H1 (cell line): ENCODE measurements at regions not wholly inside any gene's neighbourhood (a gene's known extent, or its start where the extent isn't known, plus 50 kb on each side); places are given as distances from the start of the nearest gene placed in this dataset.

Experiments used
- CTCF ChIA-PET: fragments of 300-600 bp; sonication (Branson Sonifier 250); formaldehyde crosslinking; loops from one replicate; lab custom pipeline; 2021; ENCODE audit not compliant: partially characterized antibody; lab: Charles Lee
- POLR2A ChIA-PET: fragments of 300-600 bp; sonication (Branson Sonifier 250); formaldehyde crosslinking; loops from one replicate; lab custom pipeline; 2021; ENCODE audit warnings: inconsistent platforms; ENCODE audit not compliant: partially characterized antibody; lab: Charles Lee
- DNase-seq, 2 experiments: peaks; one replicate each; pipeline versions ENCODE4 v3.0.0 to v3.0.0-alpha.2; 2010 to 2022; ENCODE audit warnings: low spot score in 2 of 2, low read depth in 1 of 2, mixed read lengths in 1 of 2
- FAIRE-seq: peaks from 2 replicates; lab custom pipeline; 2011; peaks lifted over from hg19 to GRCh38; lab: Jason Lieb, UNC
- H2AFZ ChIP-seq: 2 replicates; pipeline ENCODE4 v1.8.1; 2012; ENCODE audit warnings: low read length, inconsistent platforms
- H2AK5ac ChIP-seq: 2 replicates; pipeline ENCODE4 v1.6.1; 2013; ENCODE audit warnings: low read depth, low read length
- H2BK120ac ChIP-seq: replicated peaks from 2 replicates; pipeline ENCODE3; 2013; ENCODE audit warnings: low read depth, low read length, inconsistent platforms
- H2BK12ac ChIP-seq: 2 replicates; pipeline ENCODE4 v1.6.1; 2013; ENCODE audit warnings: low read depth, low read length
- H2BK15ac ChIP-seq: 2 replicates; pipeline ENCODE4 v1.6.1; 2013; ENCODE audit warnings: low read length
- H2BK20ac ChIP-seq: 2 replicates; pipeline ENCODE4 v1.6.1; 2013; ENCODE audit warnings: low read length
- H2BK5ac ChIP-seq: 2 replicates; pipeline ENCODE4 v1.6.1; 2013; ENCODE audit warnings: low read depth, low read length
- H3K14ac ChIP-seq: 2 replicates; pipeline ENCODE4 v1.6.1; 2013; ENCODE audit warnings: inconsistent platforms; ENCODE audit not compliant: insufficient read length
- H3K18ac ChIP-seq: 2 replicates; pipeline ENCODE4 v1.6.1; 2013; ENCODE audit warnings: low read length; ENCODE audit errors: extremely low read depth
- H3K23ac ChIP-seq: 2 replicates; pipeline ENCODE4 v1.6.1; 2013; ENCODE audit warnings: inconsistent platforms; ENCODE audit not compliant: insufficient read length
- H3K23me2 ChIP-seq: 2 replicates; pipeline ENCODE4 v1.6.1; 2013; ENCODE audit warnings: low read depth, low read length
- H3K27ac ChIP-seq: 2 replicates; pipeline ENCODE4 v1.6.1; 2011; ENCODE audit warnings: low read depth, low read length, inconsistent platforms
- H3K27me3 ChIP-seq, 4 experiments: replicated peaks in 1 of 4; 1 replicate in 1 of 4; 2 replicates in 3 of 4; pipeline versions ENCODE4 v1.6.1 to v1.8.1; 2011 to 2013; ENCODE audit warnings: low read length in 3 of 4, mild to moderate bottlenecking in 3 of 4, inconsistent platforms in 2 of 4, mixed read lengths in 2 of 4, moderate library complexity in 1 of 4; ENCODE audit not compliant: control insufficient read depth in 3 of 4, insufficient read depth in 3 of 4; ENCODE audit errors: extremely low read depth in 1 of 4
- H3K36me3 ChIP-seq, 4 experiments: 2 replicates each; pipeline versions ENCODE4 v1.6.1 to v1.8.1; 2011 to 2013; ENCODE audit warnings: mild to moderate bottlenecking in 4 of 4, low read length in 3 of 4, moderate library complexity in 2 of 4, control low read depth in 1 of 4, inconsistent platforms in 1 of 4; ENCODE audit not compliant: insufficient read depth in 4 of 4, control insufficient read depth in 2 of 4
- H3K4ac ChIP-seq: replicated peaks from 2 replicates; pipeline ENCODE3; 2013; ENCODE audit warnings: low read length, low read depth, mixed read lengths, inconsistent platforms; ENCODE audit not compliant: insufficient read length
- H3K4me1 ChIP-seq, 4 experiments: replicated peaks in 1 of 4; 1 replicate in 1 of 4; 2 replicates in 3 of 4; pipeline versions ENCODE4 v1.6.1 to v1.8.1; 2011 to 2013; ENCODE audit warnings: low read length in 3 of 4, inconsistent platforms in 2 of 4, mixed read lengths in 1 of 4; ENCODE audit not compliant: insufficient read depth in 4 of 4, control insufficient read depth in 3 of 4
- H3K4me2 ChIP-seq, 2 experiments: 2 replicates each; pipeline versions ENCODE4 v1.6.1 to v1.8.1; 2011 to 2013; ENCODE audit warnings: low read depth in 2 of 2, low read length in 2 of 2, control low read depth in 1 of 2, inconsistent platforms in 1 of 2, mild to moderate bottlenecking in 1 of 2; ENCODE audit not compliant: insufficient read depth in 1 of 2
- H3K4me3 ChIP-seq, 4 experiments: fragments of 200-600, 300-600 bp in 1 of 4; sonication (generic), shearing (Covaris generic), sonication (Bioruptor Twin) in 1 of 4; 2 replicates each; pipeline versions ENCODE4 v1.5.1 to v1.8.1; 2011 to 2016; ENCODE audit warnings: low read length in 4 of 4, low read depth in 3 of 4, control low read depth in 2 of 4, inconsistent platforms in 2 of 4, mild to moderate bottlenecking in 2 of 4, mixed read lengths in 1 of 4, moderate library complexity in 1 of 4; ENCODE audit not compliant: insufficient read depth in 2 of 4; ENCODE audit errors: extremely low read depth in 1 of 4
- H3K56ac ChIP-seq: replicated peaks from 2 replicates; pipeline ENCODE3; 2013; ENCODE audit warnings: low read depth, mild to moderate bottlenecking, mixed read lengths, low read length, inconsistent platforms; ENCODE audit not compliant: insufficient read length
- H3K79me1 ChIP-seq: 2 replicates; pipeline ENCODE4 v1.6.1; 2013; ENCODE audit warnings: low read depth, low read length, control low read depth
- H3K79me2 ChIP-seq, 2 experiments: 2 replicates each; pipeline versions ENCODE4 v1.6.1 to v1.8.1; 2012 to 2013; ENCODE audit warnings: low read length in 2 of 2, mild to moderate bottlenecking in 2 of 2, inconsistent platforms in 1 of 2; ENCODE audit not compliant: insufficient read depth in 2 of 2, control insufficient read depth in 1 of 2
- H3K9ac ChIP-seq, 4 experiments: replicated peaks in 1 of 4; 1 replicate in 1 of 4; 2 replicates in 3 of 4; pipeline versions ENCODE4 v1.6.1 to v1.8.1; 2011 to 2013; ENCODE audit warnings: low read depth in 3 of 4, low read length in 3 of 4, control low read depth in 2 of 4, mild to moderate bottlenecking in 2 of 4, moderate library complexity in 2 of 4, inconsistent platforms in 1 of 4; ENCODE audit errors: extremely low read depth in 1 of 4
- H3K9me3 ChIP-seq, 2 experiments: 2 replicates each; pipeline versions ENCODE4 v1.6.1 to v1.8.1; 2012 to 2013; ENCODE audit warnings: mild to moderate bottlenecking in 2 of 2, moderate library complexity in 2 of 2, control low read depth in 1 of 2, inconsistent platforms in 1 of 2, low read depth in 1 of 2, low read length in 1 of 2, mixed read lengths in 1 of 2; ENCODE audit not compliant: insufficient read depth in 2 of 2
- H4K20me1 ChIP-seq, 2 experiments: replicated peaks in 1 of 2; 2 replicates each; pipeline versions ENCODE3 to v1.8.1; 2011 to 2013; ENCODE audit warnings: inconsistent platforms in 2 of 2, low read length in 2 of 2, mild to moderate bottlenecking in 1 of 2; ENCODE audit not compliant: insufficient read depth in 2 of 2, control insufficient read depth in 1 of 2
- H4K5ac ChIP-seq: 2 replicates; pipeline ENCODE4 v1.6.1; 2013; ENCODE audit warnings: low read length, low read depth, mixed read lengths, inconsistent platforms; ENCODE audit not compliant: insufficient read length
- H4K8ac ChIP-seq: 2 replicates; pipeline ENCODE4 v1.8.0; 2013; ENCODE audit warnings: mild to moderate bottlenecking, moderate library complexity, low read length, inconsistent platforms; ENCODE audit not compliant: insufficient read depth; ENCODE audit errors: extremely low read depth
- H4K91ac ChIP-seq: replicated peaks from 2 replicates; pipeline ENCODE3; 2013; ENCODE audit warnings: low read length, mixed read lengths, inconsistent platforms; ENCODE audit not compliant: insufficient read length
- BACH1 ChIP-seq: IDR thresholded peaks from 2 replicates; pipeline ENCODE4 v1.6.1; 2012; ENCODE audit warnings: low read length, improper control_type of control experiment
- CHD1 ChIP-seq: IDR thresholded peaks from 2 replicates; pipeline ENCODE4 v1.6.1; 2012; ENCODE audit warnings: low read depth, low read length, improper control_type of control experiment
- EP300 ChIP-seq, 2 experiments: IDR thresholded peaks; 1 replicate in 1 of 2; 2 replicates in 1 of 2; pipeline ENCODE4 v1.6.1; 2011 to 2012; ENCODE audit warnings: low read depth in 2 of 2, low read length in 2 of 2, mild to moderate bottlenecking in 2 of 2, borderline replicate concordance in 1 of 2, inconsistent platforms in 1 of 2, moderate library complexity in 1 of 2
- HDAC6 ChIP-seq: IDR thresholded peaks from one replicate; pipeline ENCODE4 v1.7.1; 2012; ENCODE audit warnings: low read depth, mild to moderate bottlenecking, inconsistent platforms, low read length, moderate library complexity
- JUND ChIP-seq: IDR thresholded peaks from 2 replicates; pipeline ENCODE4 v1.6.1; 2011; ENCODE audit warnings: mild to moderate bottlenecking, improper control_type of control experiment, low read length
- NRF1 ChIP-seq: IDR thresholded peaks from 2 replicates; pipeline ENCODE4 v1.6.1; 2011; ENCODE audit warnings: mild to moderate bottlenecking, low read depth, low read length, improper control_type of control experiment
- PHF8 ChIP-seq: fragments of 200-600 bp; sonication (generic); conservative IDR thresholded peaks from 2 replicates; pipeline ENCODE4 v1.7.1; 2012; ENCODE audit warnings: low read depth, mild to moderate bottlenecking, inconsistent platforms, low read length, moderate library complexity
- RFX5 ChIP-seq: IDR thresholded peaks from 2 replicates; pipeline ENCODE4 v1.6.1; 2011; ENCODE audit warnings: low read depth, low read length, improper control_type of control experiment, borderline replicate concordance
- SP4 ChIP-seq: IDR thresholded peaks from 2 replicates; pipeline ENCODE4 v1.6.1; 2012; ENCODE audit warnings: low read length, inconsistent platforms
- WGBS, 2 experiments: shearing (Covaris generic) in 1 of 2; methylation state at CpG; one replicate each; pipeline versions ENCODE4 v1.1.6 to v1.1.7; 2013 to 2015; ENCODE audit warnings: low lambda C conversion rate in 2 of 2, mixed read lengths in 2 of 2, inconsistent platforms in 1 of 2, low coverage in 1 of 2, missing lambda C conversion rate in 1 of 2; ENCODE audit not compliant: insufficient replicate concordance in 2 of 2, insufficient coverage in 1 of 2, insufficient read length in 1 of 2; ENCODE audit errors: extremely low coverage in 1 of 2, missing lambda C conversion rate in 1 of 2; 5-methylcytosine and 5-hydroxymethylcytosine counted together
- TF ChIP-seq, protein P1 (sequence below): IDR thresholded peaks from 2 replicates; pipeline ENCODE4 v1.6.1; 2011; ENCODE audit warnings: low read depth, mild to moderate bottlenecking, low read length; ENCODE audit not compliant: insufficient read depth
- TF ChIP-seq, protein P2 (sequence below), 3 experiments: IDR thresholded peaks; 1 replicate in 2 of 3; 2 replicates in 1 of 3; pipeline versions ENCODE4 v1.5.1 to v1.6.1; 2011; ENCODE audit warnings: low read length in 3 of 3, mild to moderate bottlenecking in 3 of 3, inconsistent platforms in 2 of 3, low read depth in 1 of 3, moderate library complexity in 1 of 3; ENCODE audit not compliant: insufficient read depth in 1 of 3; ENCODE audit errors: control extremely low read depth in 1 of 3

DNA sequence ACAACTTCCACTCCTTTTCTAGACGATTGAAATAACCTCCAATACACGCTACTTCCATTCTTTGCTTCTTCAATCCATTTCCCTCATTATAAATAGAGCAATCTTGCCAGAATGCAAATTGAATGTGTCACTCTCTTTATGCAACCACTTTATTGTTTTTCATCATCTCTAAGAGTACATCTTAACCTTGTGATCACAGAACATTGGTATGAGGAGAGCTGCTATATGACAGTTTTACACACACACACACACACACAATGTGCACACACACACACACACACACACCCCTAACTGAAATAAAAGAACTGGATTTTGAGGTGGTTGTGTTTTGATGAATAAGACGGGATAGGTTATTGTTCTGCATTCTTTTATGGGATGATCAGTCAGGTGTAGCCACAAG, 187.0 kb downstream of the HDGFL1 start:
- Histone ChIP-seq H4K20me1 (no peaks in the 10 kb centered on the region), H3K4ac (no peak overlapping the region), H3K79me1 (no peaks in the 10 kb centered on the region), H2BK20ac (no peak overlapping the region), H3K23ac (no peak overlapping the region), H2BK15ac (no peak overlapping the region), H3K4me2 (no peak overlapping the region), H3K14ac (no peak overlapping the region), H3K18ac (no peak overlapping the region), H2AK5ac (no peak overlapping the region), H3K4me1 (no peaks in the 10 kb centered on the region), H3K4me3 (no peak overlapping the region), H2AFZ (no peak overlapping the region), H2BK12ac (no peak overlapping the region), H3K56ac (no peak overlapping the region), H3K9ac (no peak overlapping the region), H2BK120ac (no peak overlapping the region), H3K27me3 (no peaks in the 10 kb centered on the region), H3K9me3 (no peaks in the 10 kb centered on the region), H3K79me2 (no peaks in the 10 kb centered on the region), H4K8ac (no peak overlapping the region), H4K91ac (no peak overlapping the region), H3K23me2 (peaks cover 2% of the 10 kb centered on the region; the same call in 1 of the 2 replicates), H3K27ac (no peak overlapping the region), H2BK5ac (no peak overlapping the region), H3K36me3 (no peaks in the 10 kb centered on the region), H4K5ac (no peak overlapping the region)
- DNase-seq (no peak), FAIRE-seq (no peak)
- TF ChIP-seq PHF8 = no peak
- no peak for TF ChIP-seq CHD1
- no peak for TF ChIP-seq SP4
- no peak for TF ChIP-seq HDAC6
- TF ChIP-seq JUND = no peak
- no peak for TF ChIP-seq RFX5
- no peak for TF ChIP-seq BACH1
- no peak for TF ChIP-seq NRF1
- TF ChIP-seq, protein P1, sequence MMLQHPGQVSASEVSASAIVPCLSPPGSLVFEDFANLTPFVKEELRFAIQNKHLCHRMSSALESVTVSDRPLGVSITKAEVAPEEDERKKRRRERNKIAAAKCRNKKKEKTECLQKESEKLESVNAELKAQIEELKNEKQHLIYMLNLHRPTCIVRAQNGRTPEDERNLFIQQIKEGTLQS = no peak
- TF ChIP-seq EP300 (IDR thresholded peaks at IDR 0.05; ENCODE audit: borderline replicate concordance in 1 of 2, low read depth in 2 of 2, low read length in 2 of 2) = no peak
- TF ChIP-seq, protein P2, sequence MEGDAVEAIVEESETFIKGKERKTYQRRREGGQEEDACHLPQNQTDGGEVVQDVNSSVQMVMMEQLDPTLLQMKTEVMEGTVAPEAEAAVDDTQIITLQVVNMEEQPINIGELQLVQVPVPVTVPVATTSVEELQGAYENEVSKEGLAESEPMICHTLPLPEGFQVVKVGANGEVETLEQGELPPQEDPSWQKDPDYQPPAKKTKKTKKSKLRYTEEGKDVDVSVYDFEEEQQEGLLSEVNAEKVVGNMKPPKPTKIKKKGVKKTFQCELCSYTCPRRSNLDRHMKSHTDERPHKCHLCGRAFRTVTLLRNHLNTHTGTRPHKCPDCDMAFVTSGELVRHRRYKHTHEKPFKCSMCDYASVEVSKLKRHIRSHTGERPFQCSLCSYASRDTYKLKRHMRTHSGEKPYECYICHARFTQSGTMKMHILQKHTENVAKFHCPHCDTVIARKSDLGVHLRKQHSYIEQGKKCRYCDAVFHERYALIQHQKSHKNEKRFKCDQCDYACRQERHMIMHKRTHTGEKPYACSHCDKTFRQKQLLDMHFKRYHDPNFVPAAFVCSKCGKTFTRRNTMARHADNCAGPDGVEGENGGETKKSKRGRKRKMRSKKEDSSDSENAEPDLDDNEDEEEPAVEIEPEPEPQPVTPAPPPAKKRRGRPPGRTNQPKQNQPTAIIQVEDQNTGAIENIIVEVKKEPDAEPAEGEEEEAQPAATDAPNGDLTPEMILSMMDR (IDR thresholded peaks at IDR 0.05; ENCODE audit: control extremely low read depth in 1 of 3, insufficient read depth in 1 of 3, low read depth in 1 of 3, low read length in 3 of 3) = no peak
- CTCF ChIA-PET = no interaction called here
- POLR2A ChIA-PET = no interaction called here
- 88% methylated on average over 3 of the region's 3 CpGs; no CpG with 5 or more reads in 1 of the 2 experiments for WGBS, 2 experiments
